NCI-H146 (cell line): ENCODE measurements at regions not wholly inside any gene's neighbourhood (a gene's known extent, or its start where the extent isn't known, plus 50 kb on each side); places are given as distances from the start of the nearest gene placed in this dataset.
A peak's percentile ranks its signal among the peaks of the same experiment; 100 is the strongest.
"Not testable (repeated sequence)": the region's sequence is repeated elsewhere in the genome, so short reads cannot be mapped to it uniquely, and the experiment has no call there.

Experiments
- DNase-seq: peaks from one replicate; lab custom pipeline; 2025; lab: John Stamatoyannopoulos, UW

- no peak for DNase-seq
Measured at GRCh38 chr2:118387509-118387908, 299.2 kb downstream of the INSIG2 start.

DNA sequence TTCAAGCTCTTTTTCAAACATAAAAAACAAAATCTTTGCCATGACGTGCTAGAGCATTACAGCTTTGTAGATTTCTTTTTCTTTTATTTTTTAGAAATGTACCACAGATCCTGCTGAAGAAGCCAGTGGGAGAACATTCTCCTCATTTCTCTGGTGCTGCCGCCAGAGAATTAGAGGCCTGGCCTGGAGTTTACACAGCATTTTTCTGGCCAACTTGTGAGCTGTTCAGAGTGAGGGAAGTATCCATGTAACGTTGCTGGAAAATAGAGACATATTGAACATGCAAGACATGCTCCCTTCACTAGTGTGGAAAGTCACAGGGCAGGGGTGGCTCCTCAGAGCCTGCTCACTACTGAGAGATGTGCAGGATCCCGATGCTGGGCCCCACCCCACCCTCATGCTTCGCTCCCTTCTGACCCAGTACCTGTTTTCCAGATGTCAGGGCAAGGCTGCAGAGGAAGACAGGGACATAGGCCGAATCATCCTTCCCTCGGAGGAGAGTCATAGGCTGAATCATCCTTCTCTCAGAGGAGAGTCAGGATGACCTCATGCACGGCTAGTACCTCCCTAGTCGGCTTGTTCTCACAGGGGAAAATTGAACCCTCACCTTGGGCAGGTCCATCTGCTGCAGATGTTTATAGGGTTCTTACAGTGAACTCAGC lies 298.5 kb downstream of the INSIG2 start:
- DNase-seq: no peak

DNA sequence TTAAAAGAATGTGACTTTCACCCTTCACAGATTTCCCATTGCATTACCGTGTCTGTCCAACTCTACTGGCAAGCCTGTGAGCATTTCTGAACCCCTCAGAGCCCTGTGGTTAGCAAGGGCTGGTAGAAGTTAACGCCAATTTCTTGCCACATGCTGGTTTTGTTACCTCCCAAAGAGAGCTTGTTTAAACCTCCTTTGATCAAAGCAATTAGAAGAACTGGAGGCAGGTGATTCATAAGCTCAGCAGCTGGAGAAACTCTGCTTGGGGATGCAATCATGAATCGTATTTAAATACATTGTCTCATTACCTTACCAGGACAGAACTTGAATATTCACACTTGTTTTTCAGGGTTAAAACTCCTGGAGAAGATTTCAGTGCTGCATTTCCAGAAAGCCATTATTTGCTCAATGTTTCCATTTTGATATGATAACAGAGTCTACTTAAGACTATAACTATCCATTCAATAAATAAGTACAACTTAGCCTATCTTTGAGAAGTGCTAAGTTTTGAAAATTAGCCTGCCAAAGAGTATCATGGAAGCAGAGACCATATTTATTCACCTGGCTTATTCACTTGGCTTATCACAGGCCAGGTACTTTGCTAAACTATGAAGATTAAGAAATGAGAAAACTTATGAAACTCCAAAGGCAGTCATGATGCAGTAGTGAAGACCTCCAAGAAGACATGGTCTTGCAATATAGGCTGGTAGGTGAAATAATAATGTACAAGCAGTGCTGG lies 292.8 kb downstream of the INSIG2 start:
- DNase-seq: no peak

DNA sequence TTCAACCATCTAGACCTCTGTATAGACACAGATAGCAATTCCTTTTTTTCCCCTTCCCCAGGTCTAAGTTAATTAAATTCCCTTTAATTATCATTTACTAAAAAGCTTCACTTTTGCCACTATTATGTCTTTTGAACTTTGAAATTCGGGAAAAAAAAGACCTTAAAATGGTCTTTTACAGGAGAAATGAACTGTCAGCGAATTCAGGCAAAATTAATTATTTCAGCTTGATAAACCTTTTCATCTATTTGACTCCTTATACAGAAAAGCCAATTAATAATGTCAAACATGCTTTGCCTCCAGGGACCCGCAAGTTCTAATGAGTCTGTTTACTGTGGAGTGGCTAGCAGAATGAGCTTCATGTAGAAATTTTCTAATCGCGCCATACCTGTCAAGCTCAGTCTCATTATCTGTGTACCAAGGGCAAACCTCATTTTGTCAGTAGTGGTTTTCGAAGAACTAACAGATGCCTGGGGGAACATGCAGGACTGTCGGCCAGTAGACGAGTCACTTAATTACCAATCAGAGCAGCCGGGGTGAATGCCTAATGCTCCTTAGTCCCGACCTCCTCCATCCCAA lies 287.7 kb downstream of the INSIG2 start:
- no peak for DNase-seq

GRCh38 chr2:118374974-118375755 lies 286.9 kb downstream of the INSIG2 start:
- DNase-seq: no peak

- DNase-seq: no peak
Measured at GRCh38 chr2:118372886-118373830, 284.9 kb downstream of the INSIG2 start.

DNA sequence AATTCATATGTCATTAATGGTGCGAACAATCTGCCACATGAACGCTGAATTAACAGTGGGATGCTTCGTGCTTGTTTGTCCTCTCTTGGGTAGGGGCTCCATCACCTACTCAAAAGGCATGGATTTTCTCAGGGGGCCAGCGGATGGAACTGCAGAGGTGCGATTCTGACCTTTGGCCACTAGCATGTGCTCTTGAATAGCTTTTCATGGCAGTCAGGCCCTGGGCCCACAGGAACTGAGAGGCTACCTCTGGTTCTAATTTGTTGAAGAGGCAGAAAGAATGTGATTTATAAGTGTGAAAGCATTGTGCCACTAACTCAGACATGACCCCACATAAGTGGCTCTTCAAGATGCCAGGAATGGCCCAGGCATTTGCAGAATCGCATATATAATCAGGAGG lies 283.2 kb downstream of the INSIG2 start:
- peak; percentile 6 for DNase-seq

DNA sequence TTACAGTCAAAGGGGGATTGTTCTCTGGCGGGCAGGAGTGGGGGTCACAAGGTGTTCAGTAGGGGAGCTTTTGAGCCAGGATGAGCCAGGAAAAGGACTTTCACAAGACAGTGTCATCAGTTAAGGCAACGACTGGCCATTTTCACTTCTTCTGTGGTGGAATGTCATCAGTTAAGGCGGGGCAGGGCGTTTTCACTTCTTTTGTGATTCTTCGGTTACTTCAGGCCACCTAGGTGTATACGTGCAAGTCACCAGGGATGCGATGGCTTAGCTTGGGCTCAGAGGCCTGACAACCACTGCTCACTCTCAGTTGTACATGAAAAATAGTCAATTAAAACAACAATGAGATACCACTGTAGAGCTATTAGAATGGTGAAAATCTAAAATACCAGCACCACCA lies 281.2 kb downstream of the INSIG2 start:
- DNase-seq: not testable (repeated sequence)

DNA sequence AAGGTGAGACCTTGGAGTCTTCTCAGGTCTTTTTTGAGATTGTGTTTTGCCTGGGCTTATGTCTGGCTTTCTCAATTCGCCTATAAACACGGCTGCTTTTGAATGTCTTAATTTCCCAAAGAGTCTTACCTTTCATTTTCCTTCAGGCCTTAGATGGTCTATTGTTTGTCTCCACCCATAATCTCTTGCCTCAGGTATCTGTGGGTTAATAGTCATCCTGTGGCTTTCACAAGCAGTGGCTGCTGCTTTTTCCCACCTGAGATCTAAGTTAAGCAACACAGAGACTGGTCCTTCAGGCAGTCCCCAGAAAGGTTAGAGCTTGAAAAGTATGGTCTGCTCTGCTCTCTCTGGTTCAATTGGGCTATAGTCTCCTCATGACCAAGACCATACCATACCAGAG lies 275.3 kb downstream of the INSIG2 start:
- DNase-seq: no peak

- no peak for DNase-seq
Measured at GRCh38 chr2:118356051-118356450, 267.8 kb downstream of the INSIG2 start.

DNA sequence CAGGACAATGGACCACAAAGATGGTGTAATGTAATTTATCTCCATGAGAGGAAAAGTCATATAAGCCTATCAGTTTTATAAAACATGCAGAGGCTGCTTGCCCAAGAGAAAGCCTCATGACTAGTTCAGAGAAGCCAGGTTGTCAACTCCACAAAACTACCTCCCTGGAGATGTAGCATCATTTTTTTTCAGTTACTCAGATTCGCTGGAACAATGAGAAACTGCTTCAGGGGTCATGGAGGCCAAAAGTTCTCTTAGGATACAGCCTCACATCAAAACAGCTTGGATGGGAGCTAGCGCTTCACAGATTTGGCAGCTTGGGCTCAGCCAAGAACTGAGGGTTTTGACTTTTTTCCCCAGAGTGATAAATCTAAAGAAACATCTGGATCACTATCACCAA lies 263.5 kb downstream of the INSIG2 start:
- no peak for DNase-seq

- DNase-seq: no peak
Measured at GRCh38 chr2:118350621-118351020, 262.4 kb downstream of the INSIG2 start.

DNA sequence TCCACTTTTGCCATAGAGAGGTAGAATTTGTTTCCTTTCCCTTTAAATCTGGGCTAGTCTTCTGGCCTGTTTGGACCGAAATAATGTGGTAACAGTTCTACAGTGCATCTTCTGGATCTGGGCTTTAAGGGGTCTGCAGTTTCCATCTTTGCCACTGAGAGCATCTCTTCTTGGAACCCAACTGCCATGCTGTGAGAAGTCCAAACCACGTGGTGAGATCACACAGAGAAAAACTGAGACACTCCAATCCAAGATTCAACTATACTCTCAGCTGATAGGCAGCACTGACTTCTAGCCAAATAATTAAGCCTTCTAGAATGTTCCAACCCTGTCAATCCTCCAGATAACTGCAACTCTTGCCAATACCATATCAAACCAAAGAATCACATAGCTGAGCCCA lies 261.1 kb downstream of the INSIG2 start:
- DNase-seq: no peak

GRCh38 chr2:118348380-118349034 lies 260.2 kb downstream of the INSIG2 start:
- DNase-seq: no peak

- no peak for DNase-seq
Measured at GRCh38 chr2:118345465-118345864, 257.2 kb downstream of the INSIG2 start.

DNA sequence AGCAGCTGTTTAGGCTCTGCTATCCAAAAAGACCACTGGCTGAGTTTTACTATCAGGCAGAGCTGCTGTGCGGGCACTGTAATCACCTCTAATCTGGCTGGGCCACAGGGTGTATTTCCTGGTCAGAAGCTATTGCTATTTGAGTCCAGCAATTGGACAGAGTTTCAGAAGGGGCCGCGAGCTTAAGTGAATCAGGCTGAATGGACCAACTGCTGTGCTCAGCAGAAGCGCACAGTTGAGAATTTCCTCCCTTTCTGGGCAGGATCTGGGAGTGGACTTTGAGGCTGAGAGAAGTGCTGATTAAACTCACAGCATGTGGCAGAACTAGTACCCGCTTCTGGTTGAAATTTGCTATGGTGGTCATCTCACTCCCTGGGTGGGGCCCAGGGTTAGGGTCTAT lies 251.8 kb downstream of the INSIG2 start:
- DNase-seq: no peak

DNA sequence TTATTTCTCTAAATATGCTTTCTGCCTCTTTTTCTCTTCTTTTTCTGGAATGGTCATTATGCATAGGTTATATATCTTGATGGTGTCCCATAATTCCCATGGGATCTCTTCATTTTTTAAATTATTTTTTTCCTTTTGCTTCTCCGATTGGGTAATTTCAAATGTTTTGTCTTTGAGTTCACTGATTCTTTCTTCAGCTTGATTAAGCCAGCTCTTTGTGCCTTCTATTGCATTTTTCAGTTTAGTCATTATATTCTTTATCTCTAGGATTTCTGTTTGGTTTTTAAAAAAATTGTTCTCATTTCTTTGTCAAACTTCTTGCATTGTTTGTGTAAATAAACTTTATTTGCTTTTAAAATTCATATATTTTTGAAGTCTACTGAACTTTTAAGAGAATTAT lies 251.1 kb downstream of the INSIG2 start:
- DNase-seq: no peak

- no peak for DNase-seq
Measured at GRCh38 chr2:118333664-118334063, 245.4 kb downstream of the INSIG2 start.

GRCh38 chr2:118325321-118325955 lies 237.2 kb downstream of the INSIG2 start:
- no peak for DNase-seq

- DNase-seq: no peak
Measured at GRCh38 chr2:118322406-118322805, 234.1 kb downstream of the INSIG2 start.
